NCI-H526 treated with DMSO at 0.1 percent for 48 hours (cell line): ENCODE measurements at regions not wholly inside any gene's neighbourhood (a gene's known extent, or its start where the extent isn't known, plus 50 kb on each side); places are given as distances from the start of the nearest gene placed in this dataset.
"Not testable (repeated sequence)": the region's sequence is repeated elsewhere in the genome, so short reads cannot be mapped to it uniquely, and the experiment has no call there.

Source experiments
- DNase-seq: peaks from one replicate; lab custom pipeline; 2025; lab: John Stamatoyannopoulos, UW

DNA sequence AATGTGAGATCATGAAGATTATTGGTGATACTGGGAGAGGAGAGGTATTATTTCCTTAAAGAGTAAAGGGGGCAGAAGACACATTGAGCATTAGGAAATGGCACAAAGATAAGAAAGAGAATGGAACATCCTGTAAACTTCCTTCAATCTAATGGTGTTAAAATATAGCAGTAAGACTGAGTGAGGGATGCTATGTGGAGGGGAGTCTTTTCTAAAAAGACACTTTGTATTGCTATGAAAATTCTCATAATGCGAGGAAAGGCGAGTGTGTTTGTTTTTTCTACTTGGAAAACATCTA lies 405.2 kb downstream of the ARL4A start:
- no peak for DNase-seq

DNA sequence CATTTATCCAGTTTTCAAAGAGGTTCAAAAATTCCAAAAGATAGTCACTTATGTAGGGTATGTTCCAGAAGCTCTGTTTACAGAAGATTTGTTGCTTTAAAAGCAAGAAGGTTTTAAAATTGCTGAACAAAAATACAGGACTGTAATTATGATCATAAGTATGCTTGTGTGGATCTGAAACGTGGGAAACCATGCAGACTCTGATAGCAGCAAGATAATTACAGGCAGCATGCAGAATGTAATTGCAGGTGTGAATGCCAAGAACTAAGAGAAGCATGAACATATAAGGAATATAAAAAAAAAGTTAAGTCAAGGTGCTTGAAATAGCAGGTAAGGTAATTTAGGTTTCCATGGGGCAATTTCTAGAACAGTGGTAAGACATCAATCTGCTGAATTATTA lies 405.7 kb downstream of the ARL4A start:
- DNase-seq, result no peak

DNA sequence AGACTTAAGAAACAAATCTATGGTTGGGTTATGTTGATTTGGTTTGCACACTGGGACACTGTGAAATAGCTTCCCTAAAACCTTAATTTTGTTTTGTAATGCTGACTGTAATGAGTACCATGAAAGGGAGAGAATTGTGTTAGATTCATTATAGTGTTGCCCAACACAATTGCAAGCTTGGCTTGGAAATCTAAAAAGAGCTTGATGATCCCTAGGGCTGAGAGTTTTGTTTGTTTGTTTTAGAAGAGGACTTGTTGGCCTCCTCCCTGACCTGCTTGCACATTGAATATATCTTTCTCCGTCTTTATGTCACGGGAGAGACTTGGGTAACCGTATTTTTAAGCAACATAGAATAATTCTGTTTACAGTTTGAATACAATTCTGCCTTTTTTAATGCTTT lies 410.1 kb downstream of the ARL4A start:
- DNase-seq, result no peak

DNA sequence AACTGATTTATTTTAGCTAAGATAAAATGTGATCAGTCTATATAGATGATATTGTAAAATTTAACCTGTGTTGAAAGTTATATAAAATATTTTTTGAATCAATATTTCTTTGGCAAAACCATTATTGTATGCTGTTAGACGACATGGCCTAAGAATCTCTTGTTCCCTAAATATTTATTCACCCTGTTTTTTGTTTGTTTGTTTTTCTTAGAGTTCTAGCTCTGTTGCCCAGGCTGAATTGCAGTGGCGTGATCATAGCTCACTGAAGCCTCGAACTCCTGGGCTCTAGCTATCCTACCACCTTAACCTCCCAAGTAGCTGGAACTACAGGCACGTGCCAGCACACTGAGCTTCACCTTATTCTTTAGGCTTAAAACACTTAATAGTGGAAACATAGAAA lies 410.7 kb downstream of the ARL4A start:
- no peak for DNase-seq

DNA sequence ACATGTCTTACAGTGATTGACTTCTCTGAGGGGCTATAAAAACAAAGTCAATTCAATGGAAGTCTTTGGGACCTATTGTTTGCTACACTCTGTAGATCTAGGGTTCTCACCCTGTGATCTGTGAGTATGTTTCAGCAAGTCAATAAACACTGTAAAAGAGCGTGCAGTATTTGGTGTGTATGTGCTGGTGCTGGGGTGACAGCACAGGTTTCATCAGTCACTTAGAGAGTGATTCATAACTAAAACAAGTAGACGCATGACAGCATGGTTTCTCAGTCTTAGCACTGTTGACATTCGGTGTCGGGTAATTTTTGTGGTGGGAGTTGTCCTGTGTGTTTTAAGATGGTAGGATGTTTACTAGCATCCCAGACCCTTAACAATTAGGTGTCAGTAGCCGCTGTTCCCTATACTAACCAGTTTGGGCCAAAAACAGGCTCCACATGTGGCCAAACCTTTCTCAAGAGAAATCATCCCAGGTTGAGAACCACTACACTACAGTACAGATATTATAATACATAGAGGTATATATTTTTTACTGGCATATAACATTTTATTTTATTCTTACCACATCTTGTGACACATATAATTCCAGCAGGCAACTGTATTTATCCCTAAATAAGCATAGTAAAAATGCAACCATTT lies 411.8 kb downstream of the ARL4A start:
- DNase-seq, result no peak

DNA sequence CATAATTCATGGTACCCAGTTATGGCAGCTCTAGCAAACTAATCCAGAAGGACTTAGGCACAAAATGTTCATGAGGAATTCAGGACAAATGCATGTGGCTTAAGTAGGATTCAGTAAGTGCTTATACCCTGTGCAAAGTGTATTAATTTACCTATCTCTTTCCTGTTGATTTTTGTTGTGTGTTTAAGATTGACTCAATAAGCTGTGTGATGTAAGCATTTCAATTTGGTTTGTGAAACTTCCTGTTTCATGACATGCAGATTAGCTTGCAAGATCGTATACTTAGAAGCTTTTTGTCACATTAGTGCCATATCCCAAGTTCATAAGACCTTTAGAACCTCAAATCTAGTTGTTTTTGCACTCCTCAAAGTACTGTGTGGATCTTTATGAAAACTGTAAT lies 416.7 kb downstream of the ARL4A start:
- no peak for DNase-seq

DNA sequence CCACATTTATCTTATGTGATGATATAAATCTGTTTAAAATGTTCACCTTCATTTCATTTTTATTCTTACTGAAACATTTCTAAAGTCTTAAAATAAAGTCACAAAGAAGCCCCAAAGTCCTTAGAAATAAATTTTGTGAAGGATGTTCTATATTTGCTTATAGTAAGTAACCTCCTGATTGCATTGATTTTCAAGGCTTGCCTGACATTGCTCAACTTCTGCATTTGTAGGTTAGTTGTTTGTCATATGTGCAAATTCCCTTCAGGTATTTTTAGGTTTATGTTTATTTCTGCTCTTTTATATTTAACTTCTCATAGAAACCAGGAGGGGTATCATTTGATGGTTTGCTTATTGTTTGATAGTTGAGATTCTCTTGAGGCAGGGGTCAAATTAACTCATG lies 417.8 kb downstream of the ARL4A start:
- no peak for DNase-seq

DNA sequence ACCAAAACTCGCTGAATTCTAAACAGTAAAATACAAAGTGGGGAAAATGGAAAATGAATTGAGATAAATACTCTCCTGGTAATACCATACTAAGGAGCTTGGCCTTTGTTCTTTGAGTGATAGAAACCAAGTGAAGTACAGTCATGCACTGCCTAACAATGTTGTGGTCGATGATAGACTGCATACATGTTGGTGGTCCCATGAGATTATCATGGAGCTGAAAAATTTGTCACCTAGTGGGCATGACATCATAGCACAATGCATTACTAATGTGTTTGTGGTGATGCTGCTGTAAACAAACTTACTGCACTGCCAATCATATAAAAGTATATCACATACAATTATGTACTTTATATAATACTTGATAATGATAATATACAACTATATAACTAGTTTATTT lies 419.1 kb downstream of the ARL4A start:
- DNase-seq, result no peak

DNA sequence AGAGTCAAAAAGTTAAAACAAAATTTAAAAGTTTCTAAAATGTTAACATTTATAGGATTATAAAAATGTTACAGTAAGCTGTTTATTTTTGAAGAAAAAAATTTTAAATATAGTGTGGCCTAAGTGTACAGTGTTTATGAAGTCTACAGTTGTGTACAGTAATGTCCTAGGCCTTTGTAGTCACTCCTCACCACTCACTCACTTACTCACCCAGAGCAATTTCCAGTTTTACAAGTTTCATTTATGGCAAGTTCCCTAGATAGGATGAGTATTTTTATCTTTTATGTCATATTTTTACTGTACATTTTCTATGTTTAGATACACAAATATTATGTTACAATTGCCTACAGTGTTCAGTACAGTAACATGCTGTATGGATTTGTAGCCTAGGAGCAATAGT lies 419.9 kb downstream of the ARL4A start:
- DNase-seq, result no peak

DNA sequence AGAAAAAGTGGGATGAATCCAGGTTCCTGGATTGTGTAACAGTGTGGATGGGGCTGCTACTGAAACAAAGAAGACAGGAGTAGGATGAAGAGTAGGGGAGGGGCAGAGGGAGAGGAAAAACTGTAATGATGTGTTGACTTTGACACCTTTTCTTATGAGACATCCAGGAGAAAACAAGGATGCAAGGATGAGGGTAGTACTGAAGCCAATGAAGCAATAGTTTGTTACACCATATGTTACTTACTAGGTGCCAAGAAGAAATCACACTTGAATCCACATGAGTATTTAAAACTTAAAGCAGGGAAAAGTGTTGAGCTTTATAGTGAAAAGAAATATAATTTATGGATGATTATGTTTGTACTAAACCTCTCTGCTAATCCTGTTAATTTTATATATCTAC lies 420.6 kb downstream of the ARL4A start:
- DNase-seq, result no peak

DNA sequence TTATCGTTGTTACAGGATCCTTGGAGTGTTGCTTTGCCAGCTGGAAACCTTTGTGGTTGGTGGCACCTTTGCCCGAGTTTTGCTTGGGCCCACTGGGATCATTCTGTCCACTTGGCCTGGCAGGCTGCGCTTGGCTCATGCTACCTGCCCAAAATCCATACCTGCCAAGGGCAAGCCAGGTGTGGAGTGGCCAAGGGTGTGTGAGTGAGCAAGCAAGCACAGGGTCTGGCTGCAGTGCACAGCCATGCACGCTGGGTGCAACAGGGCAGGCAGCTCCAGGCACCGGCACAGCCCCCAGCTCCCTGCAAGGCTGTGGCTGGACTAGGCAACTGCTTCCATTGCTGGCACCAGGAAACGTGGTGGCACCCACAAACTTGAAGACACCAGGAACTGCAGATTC lies 421.8 kb downstream of the ARL4A start:
- no peak for DNase-seq

DNA sequence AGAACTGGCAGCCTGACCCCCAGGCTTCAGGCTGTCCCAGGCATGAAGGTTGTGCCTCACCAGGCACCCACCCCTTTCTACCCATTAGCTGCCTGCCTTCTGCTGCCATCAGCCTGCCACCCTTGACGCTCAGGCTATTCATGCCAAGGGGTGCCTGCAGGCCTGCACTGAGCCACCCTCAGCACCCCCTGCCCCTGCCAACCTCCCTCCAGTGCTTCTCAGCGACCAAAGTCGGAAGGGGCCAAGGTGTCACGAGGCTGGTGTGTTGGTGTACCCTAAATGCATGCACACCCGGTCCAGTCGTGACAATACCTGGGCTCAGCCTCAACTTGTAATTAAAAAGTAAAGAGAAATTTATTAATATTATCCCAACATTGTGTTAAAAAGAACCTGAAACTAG lies 422.7 kb downstream of the ARL4A start:
- DNase-seq, result no peak

DNA sequence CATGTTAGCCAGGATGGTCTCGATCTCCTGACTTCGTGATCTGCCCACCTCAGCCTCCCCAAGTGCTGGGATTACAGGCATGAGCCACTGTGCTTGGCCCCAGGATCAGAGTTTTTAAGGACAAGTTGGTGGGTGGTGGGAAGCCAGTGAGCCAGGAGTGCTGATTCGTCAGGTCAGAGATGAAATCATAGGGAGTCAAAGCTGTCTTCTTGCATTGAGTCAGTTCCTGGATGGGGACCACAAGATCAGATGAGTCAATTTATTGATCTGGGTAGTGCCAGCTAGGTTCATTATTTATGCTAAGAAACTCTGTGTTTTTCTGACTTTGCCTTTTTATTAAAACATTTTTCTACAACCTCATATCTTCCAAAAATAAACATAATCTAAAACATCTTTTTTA lies 423.8 kb downstream of the ARL4A start:
- DNase-seq, result no peak

DNA sequence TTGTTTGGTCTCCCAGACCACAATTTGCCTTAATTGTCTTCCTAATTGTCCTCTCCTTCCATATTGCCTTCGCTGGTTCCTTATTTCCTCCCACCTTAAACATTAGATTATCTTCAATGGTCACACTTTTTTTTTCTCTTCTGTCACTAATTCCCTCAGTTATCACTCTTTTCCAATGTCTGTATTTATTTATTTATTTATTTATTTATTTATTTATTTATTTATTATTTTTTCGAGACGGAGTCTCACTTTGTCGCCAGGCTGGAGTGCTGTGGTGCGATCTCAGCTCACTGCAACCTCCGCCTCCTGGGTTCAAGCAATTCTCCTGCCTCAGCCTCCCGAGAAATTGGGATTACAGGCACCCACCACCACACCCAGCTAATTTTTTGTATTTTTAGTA lies 426.8 kb downstream of the ARL4A start:
- not testable (repeated sequence) for DNase-seq

DNA sequence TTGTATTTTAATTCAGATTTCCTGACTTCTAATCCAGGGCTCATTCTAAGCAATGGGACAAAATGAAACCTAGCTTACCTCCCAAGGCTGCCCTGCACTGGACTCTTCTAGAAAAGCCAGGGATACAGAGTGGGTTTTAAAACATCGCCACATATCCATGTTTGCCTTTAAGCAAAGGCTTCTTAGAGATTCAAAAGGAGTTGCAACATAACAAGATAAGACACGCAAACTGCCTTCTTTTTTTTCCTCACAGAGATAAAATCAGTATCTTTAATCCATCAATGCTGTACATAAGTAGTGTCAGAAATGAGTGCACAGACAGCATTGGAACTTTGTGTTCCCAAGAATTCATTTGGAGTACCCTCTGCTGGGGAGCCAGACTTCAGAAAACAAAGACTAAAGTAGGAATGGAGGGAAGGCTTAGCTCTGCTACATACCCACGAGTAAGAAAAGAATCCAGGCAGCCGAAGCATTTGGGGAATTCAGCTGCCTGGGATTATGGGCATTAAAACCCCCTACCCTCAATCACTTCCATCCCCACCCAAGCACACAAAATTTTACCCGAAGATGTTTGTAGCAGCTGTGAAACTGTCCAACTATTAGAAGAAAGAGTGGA lies 427.8 kb downstream of the ARL4A start:
- no peak for DNase-seq

DNA sequence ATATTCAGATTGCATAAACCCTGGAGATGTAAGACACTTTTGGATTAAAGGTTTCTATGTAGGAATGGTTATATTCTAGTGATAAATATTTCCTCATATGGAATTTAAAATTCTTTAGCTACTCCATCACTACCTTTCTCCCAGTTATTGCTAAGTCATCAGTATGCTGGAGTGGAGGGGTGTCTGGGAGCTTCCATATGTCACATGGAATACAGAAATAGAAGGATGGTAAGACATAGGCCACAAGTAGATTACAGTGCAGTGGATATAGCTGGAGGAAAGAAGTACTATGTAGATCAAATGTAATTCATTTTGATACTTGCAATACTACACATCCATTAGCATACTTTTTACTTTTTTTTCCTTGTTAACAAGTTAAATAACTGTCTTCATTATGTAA lies 428.4 kb downstream of the ARL4A start:
- DNase-seq, result no peak

DNA sequence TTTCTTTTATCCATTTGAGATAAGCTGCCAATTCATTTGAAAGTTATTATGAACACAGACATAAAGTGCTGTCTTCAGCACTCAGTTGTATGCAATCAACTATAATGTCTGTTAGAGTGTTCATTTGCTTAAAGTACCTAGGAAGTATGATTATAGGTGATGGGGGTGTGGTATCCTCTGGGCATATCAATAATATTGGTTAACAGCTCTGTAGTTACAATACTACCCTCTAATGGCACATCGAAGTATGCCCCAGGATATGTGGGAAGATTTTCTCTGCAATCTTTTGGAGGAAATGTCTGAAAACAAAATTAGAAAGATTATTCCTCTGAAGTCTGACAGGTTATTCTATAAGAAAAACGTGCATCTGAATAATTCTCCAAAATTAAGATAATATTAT lies 429.7 kb downstream of the ARL4A start:
- DNase-seq, result no peak

DNA sequence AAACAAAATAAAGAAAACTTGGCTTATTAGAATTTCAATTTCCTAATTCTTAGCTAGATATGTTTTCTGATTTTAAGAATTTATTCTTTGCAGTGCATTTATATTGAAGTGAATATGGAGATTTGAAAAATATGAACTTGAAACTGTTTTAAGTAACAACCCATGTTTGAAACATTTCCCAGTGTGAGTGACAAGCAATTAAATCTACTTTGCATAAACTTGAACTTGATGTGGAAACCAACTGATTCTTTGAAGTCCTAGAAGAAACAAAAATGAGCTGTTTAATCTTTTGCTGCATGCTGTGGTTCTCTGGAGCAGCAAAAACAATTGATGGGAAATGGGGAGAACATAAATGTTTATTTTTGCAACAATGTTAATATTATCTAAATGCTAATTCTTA lies 430.2 kb downstream of the ARL4A start:
- DNase-seq, result no peak

DNA sequence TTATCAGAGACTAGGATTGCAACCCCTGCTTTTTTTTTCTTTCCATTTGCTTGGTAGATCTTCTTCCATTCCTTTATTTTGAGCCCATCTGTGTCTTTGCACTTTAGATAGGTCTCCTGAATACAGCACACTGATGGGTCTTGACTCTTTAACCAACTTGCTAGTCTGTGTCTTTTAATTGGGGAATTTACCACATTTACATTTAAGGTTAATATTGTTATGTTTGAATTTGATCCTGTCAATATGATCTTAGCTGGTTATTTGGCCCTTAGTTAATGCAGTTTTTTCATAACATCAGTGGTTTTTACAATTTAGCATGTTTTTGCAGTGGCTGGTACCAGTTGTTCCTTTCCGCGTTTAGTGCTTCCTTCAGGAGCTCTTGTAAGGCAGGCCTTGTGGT lies 437.2 kb downstream of the ARL4A start:
- DNase-seq, result not testable (repeated sequence)

DNA sequence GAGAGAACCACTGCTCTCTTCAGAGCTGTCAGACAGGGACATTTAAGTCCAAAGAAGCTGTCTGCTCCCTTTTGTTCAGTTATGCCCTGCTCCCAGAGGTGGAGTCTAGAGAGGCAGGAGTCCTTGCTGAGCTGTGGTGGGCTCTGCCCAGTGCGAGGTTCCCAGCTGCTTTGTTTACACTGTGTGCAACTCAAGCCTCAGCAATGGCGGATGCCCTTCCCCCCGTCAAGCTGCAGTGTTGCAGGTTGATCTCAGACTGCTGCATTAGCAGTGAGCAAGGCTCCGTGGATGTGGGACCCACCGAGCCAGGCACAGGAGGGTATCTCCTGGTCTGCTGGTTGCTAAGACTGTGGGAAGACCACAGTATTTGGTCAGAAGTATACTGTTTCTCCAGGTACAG lies 438.9 kb downstream of the ARL4A start:
- no peak for DNase-seq

DNA sequence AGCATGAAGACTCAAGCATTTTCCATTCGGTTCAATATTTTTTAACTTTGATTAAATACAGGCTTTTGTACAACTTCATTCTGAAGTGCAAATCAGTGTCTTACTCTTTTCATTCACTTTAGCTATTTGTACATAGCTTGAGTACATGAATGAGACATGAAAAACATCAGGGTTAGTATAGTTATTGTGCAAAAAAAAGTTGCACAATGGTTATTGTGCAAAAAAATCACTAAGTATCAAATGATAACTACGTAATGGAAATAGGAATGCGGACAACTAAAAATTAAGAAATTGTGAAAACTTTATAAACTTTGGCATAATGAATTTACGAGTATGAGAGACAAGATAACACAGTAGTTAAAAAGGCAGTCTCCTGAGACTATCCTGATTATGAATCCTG lies 442.9 kb downstream of the ARL4A start:
- no peak for DNase-seq

DNA sequence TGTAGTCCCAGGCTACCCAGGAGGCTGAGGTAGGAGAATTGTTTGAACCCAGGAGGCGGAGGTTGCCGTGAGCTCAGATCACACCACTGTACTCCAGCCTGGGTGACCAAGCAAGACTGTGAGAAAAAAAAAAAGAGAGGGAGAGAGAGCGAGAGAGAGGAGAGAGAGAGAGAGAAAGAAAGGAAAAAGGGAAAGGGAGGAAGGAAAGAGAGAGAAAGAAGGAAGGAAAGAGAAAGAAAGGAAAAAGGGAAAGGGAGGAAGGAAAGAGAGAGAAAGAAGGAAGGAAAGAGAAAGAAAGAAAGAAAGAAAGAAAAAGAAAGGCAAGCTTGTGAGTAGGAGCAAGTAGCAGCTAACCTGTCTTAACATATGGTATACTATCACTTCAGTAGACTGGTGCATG lies 443.5 kb downstream of the ARL4A start:
- not testable (repeated sequence) for DNase-seq

DNA sequence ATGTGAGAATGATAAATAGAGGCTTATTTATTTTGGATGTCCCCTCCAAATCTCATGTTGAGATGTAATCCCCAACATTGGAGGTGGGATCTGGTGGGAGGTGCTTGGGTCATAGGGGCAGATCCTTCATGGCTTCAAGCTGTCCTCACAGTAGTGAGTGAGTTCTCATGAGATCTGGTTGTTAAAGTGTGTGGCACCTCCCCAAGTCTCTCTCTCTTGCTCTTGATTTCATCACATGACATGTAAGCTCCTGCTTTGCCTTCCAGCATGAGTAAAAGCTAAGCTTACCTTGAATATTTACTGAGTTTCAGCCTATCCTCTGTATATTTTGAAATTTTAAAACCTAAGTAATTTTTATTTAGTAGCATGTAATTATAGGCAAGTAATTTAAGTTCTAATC lies 444.9 kb downstream of the ARL4A start:
- DNase-seq, result no peak

DNA sequence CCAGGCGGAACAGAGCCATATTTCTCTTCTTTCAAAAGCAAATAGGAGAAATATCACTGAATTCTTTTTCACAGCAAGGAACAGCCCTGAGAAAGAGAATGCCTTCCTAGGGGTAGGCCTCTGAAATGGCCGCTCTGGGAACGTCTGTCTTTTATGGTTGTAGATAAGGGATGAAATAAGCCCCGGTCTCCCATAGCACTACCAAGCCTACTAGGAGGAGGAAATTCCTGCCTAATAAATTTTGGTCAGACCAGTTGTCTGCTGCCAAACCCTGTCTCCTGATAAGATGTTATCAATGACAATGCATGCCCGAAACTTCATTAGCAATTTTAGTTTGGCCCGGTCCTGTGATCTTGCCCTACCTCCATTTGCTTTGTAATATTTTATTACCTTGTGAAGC lies 448.9 kb downstream of the ARL4A start:
- not testable (repeated sequence) for DNase-seq

DNA sequence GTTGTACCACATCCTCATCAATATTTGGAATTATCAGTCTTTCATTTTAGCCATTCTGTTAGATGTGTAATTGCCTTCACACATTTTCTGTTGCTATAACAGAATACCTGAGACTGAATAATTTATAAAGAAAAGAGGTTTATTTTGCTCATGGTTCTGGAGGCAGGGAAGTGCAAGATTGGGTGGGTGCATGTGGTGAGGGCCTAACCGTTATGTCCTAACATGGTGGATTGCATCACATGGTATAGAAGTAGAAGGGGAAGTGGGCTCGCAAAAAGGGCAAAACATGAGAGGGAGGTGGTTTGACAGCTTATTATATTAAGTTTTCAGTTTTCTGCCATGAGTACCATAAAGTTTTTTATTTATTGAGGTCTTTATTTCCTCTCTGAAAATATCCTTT lies 452.0 kb downstream of the ARL4A start:
- no peak for DNase-seq
